A673 (cell line): ENCODE measurements at regions not wholly inside any gene's neighbourhood (a gene's known extent, or its start where the extent isn't known, plus 50 kb on each side); places are given as distances from the start of the nearest gene placed in this dataset.

ENCODE experiments used
- BruUV-seq: library from RNA; stranded (reverse); fragments of 400-500 nt; replicated peaks from 2 replicates; lab custom pipeline; 2021; lab: Mats Ljungman, UMichigan
- CTCF ChIA-PET: fragments of 300-600 bp; sonication (Branson Sonifier 250); formaldehyde crosslinking; loops from one replicate; lab custom pipeline; 2022; ENCODE audit warnings: antibody characterized with exemption; lab: Charles Lee
- POLR2A ChIA-PET: fragments of 300-600 bp; sonication (Branson Sonifier 250); formaldehyde crosslinking; loops from one replicate; lab custom pipeline; 2022; ENCODE audit warnings: antibody characterized with exemption; ENCODE audit not compliant: low non-redundant PET; lab: Charles Lee
- DNase-seq: peaks from one replicate; pipeline ENCODE4 v3.0.0-alpha.2; 2015; ENCODE audit warnings: low spot score
- H3K27ac ChIP-seq: fragments of 200-600 bp; sonication (generic); 2 replicates; pipeline ENCODE4 v1.5.1; 2016; ENCODE audit warnings: mixed run types, low read depth, mild to moderate bottlenecking, mixed read lengths, antibody characterized with exemption, low read length; ENCODE audit not compliant: poor library complexity, severe bottlenecking
- H3K27me3 ChIP-seq: fragments of 200-600 bp; sonication (generic); replicated peaks from 2 replicates; pipeline ENCODE4 v1.6.1; 2017; ENCODE audit warnings: mixed run types, low read depth, mild to moderate bottlenecking, mixed read lengths, antibody characterized with exemption, low read length; ENCODE audit not compliant: insufficient read depth, poor library complexity
- H3K36me3 ChIP-seq: fragments of 200-600 bp; sonication (generic); 2 replicates; pipeline ENCODE4 v1.6.1; 2016; ENCODE audit warnings: mixed run types, mild to moderate bottlenecking, mixed read lengths, antibody characterized with exemption, low read length; ENCODE audit not compliant: insufficient read depth, poor library complexity, severe bottlenecking
- H3K4me1 ChIP-seq: fragments of 200-600 bp; sonication (generic); 2 replicates; pipeline ENCODE4 v1.6.1; 2017; ENCODE audit warnings: mixed run types, mild to moderate bottlenecking, mixed read lengths, antibody characterized with exemption, low read length; ENCODE audit not compliant: insufficient read depth, poor library complexity, severe bottlenecking
- H3K4me3 ChIP-seq: fragments of 200-600 bp; sonication (generic); 2 replicates; pipeline ENCODE4 v1.5.1; 2016; ENCODE audit warnings: low read depth, mixed run types, mild to moderate bottlenecking, mixed read lengths, low read length; ENCODE audit not compliant: poor library complexity, severe bottlenecking
- H3K9me3 ChIP-seq: fragments of 200-600 bp; sonication (generic); 2 replicates; pipeline ENCODE4 v1.6.1; 2016; ENCODE audit warnings: mixed run types, low read depth, mild to moderate bottlenecking, mixed read lengths, antibody characterized with exemption, low read length; ENCODE audit not compliant: poor library complexity, severe bottlenecking
- CTCF ChIP-seq: fragments of 300-800, 200-600 bp; sonication (generic); conservative IDR thresholded peaks from 2 replicates; pipeline ENCODE4 v1.5.1; 2017; ENCODE audit warnings: low read depth, mild to moderate bottlenecking, antibody characterized with exemption, low read length, moderate library complexity, mixed read lengths
- EZH2 ChIP-seq: fragments of 200-600 bp; sonication (generic); IDR thresholded peaks from 2 replicates; pipeline ENCODE4 v1.6.1; 2017; ENCODE audit warnings: borderline replicate concordance, low read depth, mild to moderate bottlenecking, mixed read lengths, antibody characterized with exemption, low read length; ENCODE audit not compliant: poor library complexity, severe bottlenecking
- intact Hi-C: fragments of 100-400 bp; cut with micrococcal nuclease; formaldehyde crosslinking; loops from one replicate; pipeline ENCODE4 v1.10.0; 2022; ENCODE audit not compliant: unreplicated experiment

GRCh38 chr11:112831969-112832766, 129.1 kb upstream of the NCAM1 start:
- H3K36me3 ChIP-seq, result no peaks in the 10 kb centered on the region
- POLR2A ChIA-PET, result no interaction called here

GRCh38 chr11:112834277-112834755, 126.9 kb upstream of the NCAM1 start:
- H3K27me3 ChIP-seq, result no peaks in the 10 kb centered on the region
- intact Hi-C loops, result no loop called here
- H3K4me1 ChIP-seq, result peaks cover 17% of the 10 kb centered on the region
- BruUV-seq, result no TSS peak
- POLR2A ChIA-PET, result no interaction called here
- CTCF ChIA-PET, result no interaction called here
- no peak overlapping the region for H3K4me3 ChIP-seq
- no peaks in the 10 kb centered on the region for H3K9me3 ChIP-seq
- TF ChIP-seq CTCF (no peak), EZH2 (no peak)
- no peak overlapping the region for H3K27ac ChIP-seq
- peak; percentile 63 for DNase-seq
- no peaks in the 10 kb centered on the region for H3K36me3 ChIP-seq

More at GRCh38 chr11:112831969-112832766, 129.1 kb upstream of the NCAM1 start:
- CTCF ChIA-PET, result no interaction called here
- H3K9me3 ChIP-seq, result no peaks in the 10 kb centered on the region
- no peak overlapping the region for H3K27ac ChIP-seq
- BruUV-seq, result no TSS peak
- DNase-seq, result no peak
- intact Hi-C loops, result no loop called here
- H3K4me3 ChIP-seq, result no peak overlapping the region
- peaks cover 20% of the 10 kb centered on the region for H3K4me1 ChIP-seq
- no peaks in the 10 kb centered on the region for H3K27me3 ChIP-seq
- TF ChIP-seq EZH2 (no peak), CTCF (no peak)

- Histone ChIP-seq H3K27me3 (no peaks in the 10 kb centered on the region), H3K36me3 (no peaks in the 10 kb centered on the region), H3K4me3 (no peak overlapping the region), H3K4me1 (peaks cover 17% of the 10 kb centered on the region), H3K9me3 (no peaks in the 10 kb centered on the region), H3K27ac (no peak overlapping the region)
- intact Hi-C loops, result no loop called here
- BruUV-seq, result no TSS peak
- ChIA-PET POLR2A (no interaction called here), CTCF (no interaction called here)
- no peak for DNase-seq
- TF ChIP-seq EZH2 (no peak), CTCF (no peak)
These were observed 125.5 kb upstream of the NCAM1 start for GRCh38 chr11:112835591-112836255.
